Transverse colon (tissue), 3 donors: ENCODE measurements at regions not wholly inside any gene's neighbourhood (a gene's known extent, or its start where the extent isn't known, plus 50 kb on each side); places are given as distances from the start of the nearest gene placed in this dataset.

Source experiments
- CTCF ChIP-seq, 5 experiments: fragments of 200-600 bp in 3 of 5; fragments of 450-650 bp in 2 of 5; sonication (generic) in 3 of 5; IDR thresholded peaks; 1 replicate in 2 of 5; 2 replicates in 3 of 5; pipeline ENCODE4 v1.5.1; 2016 to 2017; ENCODE audit warnings: antibody characterized with exemption in 5 of 5, inconsistent platforms in 3 of 5, mild to moderate bottlenecking in 2 of 5, moderate library complexity in 1 of 5
- POLR2A ChIP-seq: fragments of 450-650 bp; IDR thresholded peaks from one replicate; pipeline ENCODE4 v1.6.1; 2016; ENCODE audit warnings: antibody characterized with exemption, mild to moderate bottlenecking, moderate library complexity

- TF ChIP-seq CTCF (IDR thresholded peaks at IDR 0.05) (no peak), POLR2A (no peak)
Observed at GRCh38 chr10:109679478-109679877, 243.8 kb downstream of the XPNPEP1 start.
